Neural progenitor cell (in vitro differentiated cells): ENCODE measurements at regions not wholly inside any gene's neighbourhood (a gene's known extent, or its start where the extent isn't known, plus 50 kb on each side); places are given as distances from the start of the nearest gene placed in this dataset.

Experiments used
- EZH2 ChIP-seq: fragments of 200-600 bp; sonication (generic); IDR thresholded peaks from 2 replicates; pipeline ENCODE4 v1.6.1; 2017; ENCODE audit warnings: antibody characterized with exemption, mild to moderate bottlenecking, moderate library complexity
- EZH2phosphoT487 ChIP-seq: fragments of 200-600 bp; sonication (generic); IDR thresholded peaks from 2 replicates; pipeline ENCODE4 v1.6.1; 2017; ENCODE audit warnings: antibody characterized with exemption
- TF ChIP-seq, protein P1 (sequence below): fragments of 200-600 bp; sonication (generic); IDR thresholded peaks from 2 replicates; pipeline ENCODE4 v1.5.1; 2017; ENCODE audit warnings: antibody characterized with exemption, mild to moderate bottlenecking

DNA sequence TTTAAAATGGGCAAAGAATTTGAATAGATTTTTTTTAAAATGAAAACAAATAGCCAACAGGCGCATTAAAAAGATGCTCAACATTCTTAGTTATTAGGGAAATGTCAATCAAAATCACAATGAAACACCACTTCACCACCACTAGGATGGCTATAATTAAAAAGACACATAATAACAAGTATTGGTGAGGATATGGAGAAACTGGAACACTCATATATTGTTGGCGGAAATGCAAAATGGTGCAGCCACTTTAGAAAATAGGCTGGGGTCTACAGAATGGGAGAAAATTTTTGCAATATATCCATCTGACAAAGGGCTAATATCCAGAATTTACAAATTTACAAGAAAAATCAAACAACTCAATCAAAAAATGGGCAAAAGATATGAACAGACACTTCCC, 107.8 kb upstream of the FOXD3 start:
- TF ChIP-seq EZH2phosphoT487 (no peak), EZH2 (no peak)
- TF ChIP-seq, protein P1, sequence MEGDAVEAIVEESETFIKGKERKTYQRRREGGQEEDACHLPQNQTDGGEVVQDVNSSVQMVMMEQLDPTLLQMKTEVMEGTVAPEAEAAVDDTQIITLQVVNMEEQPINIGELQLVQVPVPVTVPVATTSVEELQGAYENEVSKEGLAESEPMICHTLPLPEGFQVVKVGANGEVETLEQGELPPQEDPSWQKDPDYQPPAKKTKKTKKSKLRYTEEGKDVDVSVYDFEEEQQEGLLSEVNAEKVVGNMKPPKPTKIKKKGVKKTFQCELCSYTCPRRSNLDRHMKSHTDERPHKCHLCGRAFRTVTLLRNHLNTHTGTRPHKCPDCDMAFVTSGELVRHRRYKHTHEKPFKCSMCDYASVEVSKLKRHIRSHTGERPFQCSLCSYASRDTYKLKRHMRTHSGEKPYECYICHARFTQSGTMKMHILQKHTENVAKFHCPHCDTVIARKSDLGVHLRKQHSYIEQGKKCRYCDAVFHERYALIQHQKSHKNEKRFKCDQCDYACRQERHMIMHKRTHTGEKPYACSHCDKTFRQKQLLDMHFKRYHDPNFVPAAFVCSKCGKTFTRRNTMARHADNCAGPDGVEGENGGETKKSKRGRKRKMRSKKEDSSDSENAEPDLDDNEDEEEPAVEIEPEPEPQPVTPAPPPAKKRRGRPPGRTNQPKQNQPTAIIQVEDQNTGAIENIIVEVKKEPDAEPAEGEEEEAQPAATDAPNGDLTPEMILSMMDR, result no peak
